K562 (cell line): ENCODE measurements at regions not wholly inside any gene's neighbourhood (a gene's known extent, or its start where the extent isn't known, plus 50 kb on each side); places are given as distances from the start of the nearest gene placed in this dataset.

Experiments used
- CBFA2T2 ChIP-seq: fragments of 450-650 bp; conservative IDR thresholded peaks from 2 replicates; pipeline ENCODE4 v1.6.1; 2017; ENCODE audit warnings: mild to moderate bottlenecking
- EP300 ChIP-seq: IDR thresholded peaks from 2 replicates; pipeline ENCODE4 v1.6.1; 2012; ENCODE audit warnings: low read length, improper control_type of control experiment
- FOSL1 ChIP-seq: fragments of 200-800 bp; sonication (Bioruptor generic); conservative IDR thresholded peaks from 2 replicates; pipeline ENCODE4 v1.6.1; 2016; ENCODE audit warnings: missing genetic modification characterization, missing compliant biosample characterization
- GABPB1 ChIP-seq: sonication (generic); formaldehyde crosslinking; IDR thresholded peaks from 2 replicates; pipeline ENCODE4 v1.8.0; 2022; ENCODE audit warnings: mild to moderate bottlenecking, missing genetic modification reagents
- KDM4B ChIP-seq, 2 experiments: fragments of 450-650 bp in 1 of 2; sonication (generic) in 1 of 2; IDR thresholded peaks; 2 replicates each; pipeline ENCODE4 v1.6.1; 2016 to 2017; ENCODE audit warnings: borderline replicate concordance in 2 of 2, antibody characterized with exemption in 1 of 2, low read depth in 1 of 2, mild to moderate bottlenecking in 1 of 2
- NCOR1 ChIP-seq: fragments of 450-650 bp; IDR thresholded peaks from 2 replicates; pipeline ENCODE4 v1.6.1; 2016; ENCODE audit warnings: mild to moderate bottlenecking, moderate library complexity
- POLR2A ChIP-seq: fragments of 450-650 bp; conservative IDR thresholded peaks from 2 replicates; pipeline ENCODE4 v1.6.1; 2016
- RAD21 ChIP-seq, 2 experiments: fragments of 250-450 bp in 1 of 2; fragments of 450-650 bp in 1 of 2; sonication (Bioruptor Pico) in 1 of 2; formaldehyde crosslinking in 1 of 2; IDR thresholded peaks in 1 of 2; conservative IDR thresholded peaks in 1 of 2; 2 replicates each; pipeline versions ENCODE4 v1.4.0 to v1.8.0; 2020 to 2022; ENCODE audit warnings: mild to moderate bottlenecking in 2 of 2, moderate library complexity in 1 of 2
- RFX5 ChIP-seq: IDR thresholded peaks from 2 replicates; pipeline ENCODE4 v1.6.1; 2011; ENCODE audit warnings: low read depth, mild to moderate bottlenecking, improper control_type of control experiment, low read length
- ZNF146 ChIP-seq: IDR thresholded peaks from one replicate; pipeline ENCODE4 v1.6.1; 2018; ENCODE audit warnings: missing compliant biosample characterization; ENCODE audit not compliant: unreplicated experiment
- ZNF224 ChIP-seq: sonication (generic); formaldehyde crosslinking; IDR thresholded peaks from 2 replicates; pipeline ENCODE4 v1.8.0; 2022; ENCODE audit warnings: mild to moderate bottlenecking, missing genetic modification reagents
- ZNF3 ChIP-seq: fragments of 250-450 bp; sonication (Bioruptor Pico); IDR thresholded peaks from 2 replicates; pipeline ENCODE4 v1.5.0; 2021; ENCODE audit warnings: mild to moderate bottlenecking, moderate library complexity
- TF ChIP-seq, protein P1 (sequence below): sonication (generic); formaldehyde crosslinking; IDR thresholded peaks from 2 replicates; pipeline ENCODE4 v1.8.0; 2022; ENCODE audit warnings: mild to moderate bottlenecking, low read depth, missing genetic modification reagents

DNA sequence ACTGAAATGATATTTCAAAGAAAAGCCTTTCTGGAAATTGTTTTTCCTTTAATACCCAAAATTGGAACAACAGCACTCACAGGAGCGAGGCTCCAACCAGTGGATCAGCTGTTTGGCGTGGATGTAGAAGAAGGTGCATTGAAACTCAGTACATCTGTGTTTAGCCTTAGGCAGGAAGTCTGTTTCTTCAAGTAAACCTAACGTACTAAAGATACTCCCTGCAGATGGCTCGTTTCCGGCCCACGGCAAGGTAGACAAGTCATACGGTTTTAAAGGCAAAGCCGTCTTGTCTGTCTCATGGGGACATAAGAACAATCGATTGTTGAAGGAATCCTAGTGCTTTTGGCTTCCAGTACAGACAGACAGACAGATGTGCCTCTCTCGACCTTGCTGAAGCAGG lies 50.0 kb upstream of the CLCN4 start:
- TF ChIP-seq KDM4B (IDR thresholded peaks at IDR 0.05; ENCODE audit: borderline replicate concordance in 2 of 2, low read depth in 1 of 2) = no peak
- no peak for TF ChIP-seq ZNF3 (CRISPR knock-in tag)
- TF ChIP-seq, protein P1, sequence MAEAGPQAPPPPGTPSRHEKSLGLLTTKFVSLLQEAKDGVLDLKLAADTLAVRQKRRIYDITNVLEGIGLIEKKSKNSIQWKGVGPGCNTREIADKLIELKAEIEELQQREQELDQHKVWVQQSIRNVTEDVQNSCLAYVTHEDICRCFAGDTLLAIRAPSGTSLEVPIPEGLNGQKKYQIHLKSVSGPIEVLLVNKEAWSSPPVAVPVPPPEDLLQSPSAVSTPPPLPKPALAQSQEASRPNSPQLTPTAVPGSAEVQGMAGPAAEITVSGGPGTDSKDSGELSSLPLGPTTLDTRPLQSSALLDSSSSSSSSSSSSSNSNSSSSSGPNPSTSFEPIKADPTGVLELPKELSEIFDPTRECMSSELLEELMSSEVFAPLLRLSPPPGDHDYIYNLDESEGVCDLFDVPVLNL (CRISPR knock-in tag) = no peak
- TF ChIP-seq ZNF224 (CRISPR knock-in tag) = no peak
- no peak for TF ChIP-seq GABPB1 (CRISPR knock-in tag)
- TF ChIP-seq FOSL1 = no peak
- no peak for TF ChIP-seq EP300
- TF ChIP-seq POLR2A = no peak
- TF ChIP-seq CBFA2T2 = no peak
- TF ChIP-seq NCOR1 = no peak
- TF ChIP-seq RAD21 (CRISPR knock-in tag; conservative IDR thresholded peaks at IDR 0.05 in 1 of 2, IDR thresholded peaks at IDR 0.05 in 1 of 2) = no peak
- no peak for TF ChIP-seq ZNF146
- TF ChIP-seq RFX5 = no peak
